GM21390 (cell line): ENCODE measurements at regions not wholly inside any gene's neighbourhood (a gene's known extent, or its start where the extent isn't known, plus 50 kb on each side); places are given as distances from the start of the nearest gene placed in this dataset.
"Not testable (repeated sequence)": the region's sequence is repeated elsewhere in the genome, so short reads cannot be mapped to it uniquely, and the experiment has no call there.

Experiments used
- ATAC-seq: cut with Tn5 transposase; IDR thresholded peaks from one replicate; pipeline ENCODE4 v1.9.1; 2021; ENCODE audit not compliant: unreplicated experiment

- ATAC-seq, result no peak
These were observed 102.3 kb downstream of the ZFY start for GRCh38 chrY:3037471-3037870.

- ATAC-seq, result no peak
These were observed 105.2 kb downstream of the ZFY start for GRCh38 chrY:3040415-3040814.

GRCh38 chrY:3041985-3042384 is 106.8 kb downstream of the ZFY start:
- ATAC-seq, result no peak

- ATAC-seq, result no peak
These were observed 107.7 kb downstream of the ZFY start for GRCh38 chrY:3042901-3043300.

GRCh38 chrY:3045048-3045447 is 109.9 kb downstream of the ZFY start:
- ATAC-seq, result no peak

- not testable (repeated sequence) for ATAC-seq
These were observed 120.3 kb downstream of the ZFY start for GRCh38 chrY:3055496-3055895.

- peak; percentile 85 for ATAC-seq
These were observed 123.2 kb downstream of the ZFY start for GRCh38 chrY:3058342-3058741.

- not testable (repeated sequence) for ATAC-seq
These were observed 125.5 kb downstream of the ZFY start for GRCh38 chrY:3060671-3061070.

GRCh38 chrY:3088149-3088548 is 153.0 kb downstream of the ZFY start:
- ATAC-seq, result not testable (repeated sequence)

- not testable (repeated sequence) for ATAC-seq
These were observed 173.5 kb downstream of the ZFY start for GRCh38 chrY:3108674-3109073.

GRCh38 chrY:3120234-3120633 is 185.1 kb downstream of the ZFY start:
- peak; percentile 82 for ATAC-seq

GRCh38 chrY:3120716-3121115 is 185.5 kb downstream of the ZFY start:
- peak; percentile 86 for ATAC-seq

GRCh38 chrY:3123482-3123881 is 188.3 kb downstream of the ZFY start:
- not testable (repeated sequence) for ATAC-seq

GRCh38 chrY:3171074-3171473 is 235.9 kb downstream of the ZFY start:
- ATAC-seq, result not testable (repeated sequence)

- ATAC-seq, result not testable (repeated sequence)
These were observed 259.9 kb downstream of the ZFY start for GRCh38 chrY:3195035-3195434.

- ATAC-seq, result not testable (repeated sequence)
These were observed 267.1 kb downstream of the ZFY start for GRCh38 chrY:3202287-3202686.

GRCh38 chrY:3206733-3207132 is 271.6 kb downstream of the ZFY start:
- not testable (repeated sequence) for ATAC-seq

GRCh38 chrY:3213183-3213582 is 278.0 kb downstream of the ZFY start:
- ATAC-seq, result not testable (repeated sequence)

- not testable (repeated sequence) for ATAC-seq
These were observed 283.0 kb downstream of the ZFY start for GRCh38 chrY:3218134-3218533.

- not testable (repeated sequence) for ATAC-seq
These were observed 283.4 kb downstream of the ZFY start for GRCh38 chrY:3218559-3218958.

GRCh38 chrY:3262911-3263310 is 316.0 kb upstream of the TGIF2LY start:
- ATAC-seq, result not testable (repeated sequence)

- ATAC-seq, result not testable (repeated sequence)
These were observed 290.8 kb upstream of the TGIF2LY start for GRCh38 chrY:3288063-3288462.

GRCh38 chrY:3297235-3297634 is 281.6 kb upstream of the TGIF2LY start:
- not testable (repeated sequence) for ATAC-seq

GRCh38 chrY:3319988-3320387 is 258.9 kb upstream of the TGIF2LY start:
- not testable (repeated sequence) for ATAC-seq
